Stimulated activated CD4-positive, alpha-beta T cell treated with anti-CD3 and anti-CD28 coated beads, Interleukin-12 subunit alpha, Interleukin-12 subunit beta, amount 100 ng/mL, for 48 hours (primary cell): ENCODE measurements at regions not wholly inside any gene's neighbourhood (a gene's known extent, or its start where the extent isn't known, plus 50 kb on each side); places are given as distances from the start of the nearest gene placed in this dataset.
"Not testable (repeated sequence)": the region's sequence is repeated elsewhere in the genome, so short reads cannot be mapped to it uniquely, and the experiment has no call there.

Experiments used
- DNase-seq, 3 donors: peaks; one replicate each; pipeline ENCODE4 v3.0.0-alpha.2; 2020; ENCODE audit warnings: low read depth in 2 of 3, low spot score in 1 of 3

DNA sequence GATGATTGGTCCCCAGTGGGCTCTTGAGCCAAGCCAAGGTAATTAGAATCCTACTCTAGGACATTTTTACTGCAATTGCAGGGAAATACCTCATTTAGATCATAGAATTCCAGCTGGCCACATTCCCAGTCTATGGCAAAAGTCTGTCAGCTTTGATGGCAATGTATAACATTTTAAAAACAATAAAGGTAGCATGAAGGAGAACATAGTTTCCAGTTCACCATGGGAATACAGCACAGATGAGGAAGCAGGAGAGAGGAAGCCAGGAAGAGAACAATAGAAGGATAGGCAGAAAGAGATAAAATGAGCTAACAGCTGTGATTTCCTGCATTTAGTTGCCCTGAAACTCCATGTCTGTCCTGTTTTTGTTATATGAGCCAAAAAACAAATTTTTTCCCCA lies 897.3 kb upstream of the DDX18 start:
- no peak for DNase-seq

DNA sequence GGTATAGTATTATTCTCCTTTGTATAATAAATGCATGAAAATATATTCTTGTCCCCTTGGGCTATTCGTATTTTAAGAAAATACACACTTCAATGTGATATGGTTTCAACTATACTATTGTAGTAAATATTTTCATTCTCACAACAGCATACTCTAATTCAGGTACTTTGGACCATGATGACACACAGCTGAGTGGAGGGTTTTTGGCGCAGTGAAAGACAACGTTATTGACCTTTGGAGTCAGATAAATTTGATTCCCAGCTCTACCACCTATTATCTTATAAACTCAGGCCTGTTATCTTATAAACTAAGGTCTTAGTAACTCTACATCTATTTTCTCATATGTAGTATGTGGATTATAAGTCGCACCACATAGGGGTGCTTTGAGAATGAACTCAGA lies 895.9 kb upstream of the DDX18 start:
- DNase-seq = no peak

DNA sequence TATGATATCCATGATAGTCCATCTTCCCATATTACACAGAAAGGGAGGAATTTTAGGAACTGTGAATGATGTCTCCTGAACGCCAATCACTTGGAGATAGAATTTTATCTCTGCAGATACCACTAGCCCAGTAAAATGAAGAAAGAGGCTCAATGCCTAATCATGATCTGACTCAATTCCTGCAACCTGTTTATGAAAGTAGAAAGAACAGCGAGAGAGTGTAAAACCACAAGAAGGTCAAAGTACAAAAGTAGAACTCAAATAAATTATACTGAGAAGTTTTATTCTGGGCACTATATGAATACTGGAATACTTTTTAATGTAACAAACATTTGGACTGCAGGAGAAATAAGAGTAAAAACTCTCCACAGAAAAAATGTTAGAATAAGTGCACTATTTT lies 892.1 kb upstream of the DDX18 start:
- no peak for DNase-seq

DNA sequence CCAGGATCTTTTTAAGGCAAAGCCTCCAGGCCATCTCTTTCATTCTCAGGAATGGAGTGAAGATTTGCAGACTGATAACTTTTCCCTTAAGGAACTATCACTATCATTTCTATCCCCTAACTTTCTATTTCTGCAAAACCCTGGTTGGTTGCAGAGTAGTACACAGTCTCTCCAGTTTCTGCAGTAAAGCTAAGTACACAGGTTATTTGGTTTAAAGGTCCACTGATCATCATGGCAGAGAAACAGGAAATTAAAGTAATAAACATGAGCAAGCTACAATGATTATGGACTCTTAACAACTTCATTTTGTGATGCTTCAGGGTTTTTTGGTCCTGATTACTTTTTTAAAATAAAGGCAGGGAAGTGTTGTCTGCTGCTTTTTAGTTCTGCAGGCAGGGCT lies 890.0 kb upstream of the DDX18 start:
- no peak for DNase-seq

DNA sequence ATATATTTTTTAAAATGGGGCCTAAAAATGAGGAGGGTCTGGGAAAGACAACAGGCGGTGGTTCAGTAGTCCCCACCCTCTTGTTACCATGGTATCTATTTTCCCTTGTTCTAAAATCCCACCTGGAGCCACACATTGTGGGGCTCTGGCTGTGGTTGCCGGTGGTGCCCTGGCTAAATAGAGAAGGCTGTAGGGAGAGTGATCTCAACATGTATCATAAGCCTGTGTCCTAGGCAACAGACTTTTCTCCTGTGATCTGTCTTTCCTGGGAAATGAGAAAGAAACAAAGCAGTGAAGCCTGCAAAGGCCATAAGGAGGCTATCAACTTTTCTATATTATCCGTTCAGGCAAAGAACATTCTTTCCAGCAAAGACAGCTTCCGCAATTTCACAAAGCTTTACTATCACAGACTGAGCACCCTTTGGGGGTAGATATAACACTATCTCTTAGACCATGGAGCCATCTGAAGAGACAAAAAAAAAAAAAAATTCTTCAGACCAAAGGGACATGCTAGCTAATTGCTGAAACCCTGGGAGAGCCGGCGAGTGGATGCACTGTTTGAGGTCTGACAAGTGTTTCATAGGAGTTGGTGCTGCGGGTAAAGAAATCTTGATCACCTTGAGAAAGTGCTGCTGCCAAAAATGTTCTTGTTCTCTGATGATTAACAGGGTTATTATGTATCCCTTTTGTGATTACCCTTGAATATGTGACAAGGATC lies 879.2 kb upstream of the DDX18 start:
- DNase-seq = no peak

DNA sequence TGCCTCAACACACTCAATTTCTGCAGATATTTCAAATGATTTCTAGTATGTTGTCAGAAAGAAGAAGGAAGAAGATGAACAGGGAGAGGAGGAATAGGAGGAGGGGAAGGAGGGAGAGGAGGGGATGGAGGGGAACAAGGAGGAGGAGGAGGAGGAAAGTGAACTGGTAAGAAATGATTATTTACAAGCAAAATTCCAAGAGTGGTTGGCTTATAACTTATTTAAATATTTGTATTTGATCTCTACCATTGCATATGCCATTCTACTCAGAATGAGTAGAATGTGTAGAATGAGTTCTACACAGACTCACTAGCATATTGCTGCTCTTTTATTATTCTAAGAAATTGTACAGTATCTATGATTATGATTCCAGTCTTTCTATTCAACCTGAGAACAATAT lies 866.2 kb upstream of the DDX18 start:
- DNase-seq = no peak

DNA sequence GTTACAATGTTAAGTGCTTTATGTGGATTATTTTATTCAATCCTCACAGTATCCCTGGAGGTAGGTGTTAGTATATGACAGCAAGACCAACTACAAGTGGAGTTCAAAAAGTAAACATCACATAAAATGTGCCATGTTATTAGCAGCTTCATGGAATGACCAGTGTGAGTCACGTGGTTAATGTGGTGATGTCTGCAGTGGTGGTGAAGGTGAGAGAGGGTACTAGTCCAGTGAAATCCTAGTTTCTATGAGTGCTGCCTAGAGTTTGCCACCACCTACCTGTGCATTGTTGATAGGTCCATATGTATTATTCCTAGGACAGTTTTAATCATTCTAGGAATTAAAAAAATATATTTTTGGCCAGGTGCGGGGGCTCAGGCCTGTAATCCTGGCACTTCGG lies 865.2 kb upstream of the DDX18 start:
- DNase-seq = no peak

DNA sequence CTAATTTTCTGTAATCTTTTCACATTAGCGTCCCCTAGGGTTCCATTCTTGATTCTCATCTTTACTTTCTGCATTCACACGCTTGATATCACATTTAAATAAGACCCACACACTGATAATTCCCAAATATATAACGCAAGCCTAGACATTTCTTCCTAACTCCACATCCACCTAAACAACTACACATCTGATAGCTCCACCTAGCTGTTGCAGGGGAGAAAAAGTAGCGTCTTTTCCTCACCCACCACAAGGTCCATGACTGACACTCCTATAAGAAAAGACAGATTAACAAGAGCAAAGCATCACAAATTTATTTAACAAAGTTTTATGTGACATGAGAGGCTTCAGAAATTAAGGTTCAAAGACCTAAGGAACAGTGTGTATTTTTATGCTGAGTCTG lies 862.2 kb upstream of the DDX18 start:
- no peak for DNase-seq

DNA sequence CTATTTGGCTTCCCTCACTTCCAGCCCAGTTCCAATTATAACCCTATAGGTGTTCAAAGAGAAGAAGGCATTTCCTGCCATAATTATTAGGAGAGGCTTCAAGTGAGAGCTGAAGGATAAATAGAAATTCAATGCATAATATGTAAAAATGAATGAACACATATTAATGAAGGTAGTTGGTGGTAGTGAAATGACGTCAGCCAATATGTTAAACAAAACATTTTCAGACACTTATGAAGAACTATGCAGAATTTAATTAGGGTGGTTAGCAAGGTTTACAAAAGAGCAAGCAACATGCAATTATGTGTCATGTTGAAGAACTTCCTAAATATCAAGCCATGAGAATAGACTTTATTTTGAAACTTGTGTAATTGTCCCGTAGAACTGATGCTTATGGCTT lies 858.8 kb upstream of the DDX18 start:
- DNase-seq = no peak

DNA sequence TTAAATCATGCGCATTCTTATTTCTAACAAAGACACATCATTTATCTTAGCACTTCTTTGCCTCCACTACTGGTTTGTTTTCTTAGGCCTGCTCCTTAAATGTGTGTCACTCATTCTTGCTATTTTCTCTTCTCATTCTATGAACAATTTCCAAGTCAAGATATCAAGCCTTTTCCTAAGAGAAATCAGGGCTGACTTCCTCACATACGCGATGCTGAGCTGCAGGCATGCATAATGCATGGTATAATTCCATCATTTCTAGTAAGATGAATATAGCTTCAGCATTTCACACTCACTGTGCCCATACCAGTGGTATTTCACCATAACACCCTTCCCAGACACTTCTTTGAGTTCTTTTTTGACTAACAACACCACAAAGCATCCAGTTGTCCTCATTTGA lies 838.9 kb upstream of the DDX18 start:
- no peak for DNase-seq

DNA sequence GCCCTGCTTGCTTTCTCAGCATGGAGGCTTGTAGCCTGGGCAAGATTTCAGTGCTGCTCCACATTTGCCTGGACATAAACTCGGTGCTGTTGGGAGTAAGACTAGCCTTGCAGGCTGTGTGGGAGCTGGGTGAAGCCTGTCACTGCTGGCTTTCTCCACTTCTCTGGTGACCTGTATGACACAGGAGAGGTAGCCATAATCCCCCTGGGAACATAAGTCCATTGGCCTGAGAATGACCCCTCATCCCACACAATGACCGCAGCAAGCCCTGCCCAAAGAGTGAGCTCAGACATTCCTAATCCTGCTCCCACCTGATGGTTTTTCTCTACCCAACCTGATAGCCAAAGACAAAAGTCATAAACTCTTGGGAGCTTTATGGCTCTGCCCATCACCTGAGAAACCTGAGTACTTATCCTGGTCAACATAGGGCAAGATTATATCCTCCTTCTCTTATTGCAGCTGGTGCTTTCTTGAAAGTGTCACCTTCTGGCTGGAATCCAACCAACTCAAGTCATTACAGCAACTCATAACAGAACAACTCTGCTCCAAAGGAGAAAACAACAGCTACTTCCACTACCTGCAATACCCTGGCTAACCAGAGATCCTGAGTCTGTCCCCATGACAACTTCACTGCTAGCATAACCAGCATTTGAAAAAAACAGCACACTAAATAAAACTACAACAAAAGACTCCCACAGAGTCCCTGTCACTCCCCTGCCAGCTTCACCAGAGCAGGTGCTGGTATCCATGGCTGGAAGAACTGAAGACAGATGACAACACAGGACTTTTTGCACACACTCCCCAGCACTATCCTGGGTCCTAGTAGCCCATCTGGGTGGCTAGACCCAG lies 834.4 kb upstream of the DDX18 start:
- no peak for DNase-seq

DNA sequence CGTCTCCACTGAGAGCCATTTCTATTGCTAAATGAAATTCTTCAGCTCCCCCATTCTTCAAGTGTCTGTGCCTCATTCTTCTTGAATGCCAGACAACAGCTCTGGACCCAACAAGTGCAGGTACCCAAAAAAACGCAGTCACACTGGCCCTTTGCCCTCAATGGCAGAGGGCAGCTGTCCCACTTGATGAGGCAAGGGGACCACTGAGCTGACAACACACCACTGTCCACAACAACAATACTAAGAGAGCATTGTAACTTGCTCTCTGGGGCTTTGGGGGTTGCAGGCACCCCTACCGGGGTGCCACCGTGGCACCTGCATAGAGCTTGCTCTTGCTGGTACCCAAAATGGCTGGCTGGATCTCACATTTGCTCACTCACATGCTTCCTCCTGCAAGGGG lies 827.0 kb upstream of the DDX18 start:
- DNase-seq = no peak

DNA sequence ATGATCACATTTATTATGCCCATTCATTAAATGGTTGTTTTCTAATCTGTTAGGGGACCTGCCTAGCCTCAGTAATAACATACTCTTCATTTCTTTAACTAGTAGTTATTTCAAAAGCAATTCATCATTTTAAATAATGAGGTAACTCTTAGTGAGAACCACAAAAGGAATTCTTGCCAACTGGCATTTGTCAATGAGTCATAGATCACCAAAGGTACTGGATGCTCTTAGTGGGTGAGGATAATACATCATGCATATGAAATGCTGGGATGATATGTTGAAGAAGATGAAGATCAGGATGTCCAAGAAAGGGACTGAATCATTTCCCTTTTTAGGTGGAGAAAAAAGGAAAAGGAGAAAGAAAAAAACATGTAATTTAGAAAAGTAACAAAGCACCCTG lies 826.2 kb upstream of the DDX18 start:
- DNase-seq = no peak

DNA sequence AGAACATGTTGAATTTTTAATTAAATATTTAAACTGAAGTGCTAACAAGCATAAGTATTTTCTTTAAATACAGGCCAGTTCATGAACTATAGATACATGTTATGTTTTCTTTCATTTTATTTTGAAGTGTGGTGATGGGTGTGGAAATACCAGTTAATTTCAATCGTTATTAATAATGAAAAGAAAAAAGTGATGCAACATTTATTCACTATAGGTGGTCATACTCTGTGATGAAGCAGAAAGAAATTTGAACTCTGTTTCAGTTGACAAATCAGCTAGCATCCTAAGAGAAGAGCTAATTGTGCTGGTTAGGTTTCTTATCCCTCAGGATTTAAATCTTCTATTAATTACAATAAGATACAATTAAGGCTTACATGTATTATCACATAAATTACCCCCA lies 795.1 kb upstream of the DDX18 start:
- no peak for DNase-seq

DNA sequence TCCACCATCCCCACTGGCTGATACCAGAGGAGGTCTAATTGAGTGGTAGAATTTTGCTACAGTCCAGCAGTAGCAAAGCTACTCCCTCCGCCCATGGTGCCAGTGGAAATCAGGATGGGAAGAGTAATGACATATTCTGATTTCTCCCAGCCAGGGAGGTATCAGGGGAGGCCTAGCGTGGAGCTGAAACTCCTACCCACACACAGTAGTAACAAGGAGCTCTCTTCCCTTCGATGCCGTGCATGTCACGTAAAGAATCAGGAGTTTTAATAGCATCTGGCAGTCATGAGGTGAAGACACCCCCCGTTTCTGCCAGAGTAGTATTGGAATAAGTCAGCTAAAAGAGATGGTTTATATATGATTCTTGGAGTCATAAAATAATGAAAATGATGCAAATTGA lies 786.8 kb upstream of the DDX18 start:
- no peak for DNase-seq

DNA sequence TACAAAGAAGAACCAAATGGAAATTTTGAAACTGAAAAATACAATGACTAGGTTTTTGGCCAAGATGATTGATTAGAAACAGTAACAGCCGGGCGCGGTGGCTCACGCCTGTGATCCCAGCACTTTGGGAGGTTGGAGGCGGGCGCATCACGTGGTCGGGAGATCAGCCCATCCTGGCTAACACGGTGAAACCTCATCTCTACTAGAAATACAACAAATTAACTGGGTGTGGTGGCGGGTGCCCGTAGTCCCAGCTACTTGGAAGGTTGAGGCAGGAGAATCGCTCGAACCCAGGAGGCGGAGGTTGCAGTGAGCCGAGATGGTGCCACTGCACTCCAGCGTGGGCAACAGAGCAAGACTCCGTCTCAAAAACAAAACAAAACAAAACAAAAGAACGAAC lies 785.8 kb upstream of the DDX18 start:
- not testable (repeated sequence) for DNase-seq

DNA sequence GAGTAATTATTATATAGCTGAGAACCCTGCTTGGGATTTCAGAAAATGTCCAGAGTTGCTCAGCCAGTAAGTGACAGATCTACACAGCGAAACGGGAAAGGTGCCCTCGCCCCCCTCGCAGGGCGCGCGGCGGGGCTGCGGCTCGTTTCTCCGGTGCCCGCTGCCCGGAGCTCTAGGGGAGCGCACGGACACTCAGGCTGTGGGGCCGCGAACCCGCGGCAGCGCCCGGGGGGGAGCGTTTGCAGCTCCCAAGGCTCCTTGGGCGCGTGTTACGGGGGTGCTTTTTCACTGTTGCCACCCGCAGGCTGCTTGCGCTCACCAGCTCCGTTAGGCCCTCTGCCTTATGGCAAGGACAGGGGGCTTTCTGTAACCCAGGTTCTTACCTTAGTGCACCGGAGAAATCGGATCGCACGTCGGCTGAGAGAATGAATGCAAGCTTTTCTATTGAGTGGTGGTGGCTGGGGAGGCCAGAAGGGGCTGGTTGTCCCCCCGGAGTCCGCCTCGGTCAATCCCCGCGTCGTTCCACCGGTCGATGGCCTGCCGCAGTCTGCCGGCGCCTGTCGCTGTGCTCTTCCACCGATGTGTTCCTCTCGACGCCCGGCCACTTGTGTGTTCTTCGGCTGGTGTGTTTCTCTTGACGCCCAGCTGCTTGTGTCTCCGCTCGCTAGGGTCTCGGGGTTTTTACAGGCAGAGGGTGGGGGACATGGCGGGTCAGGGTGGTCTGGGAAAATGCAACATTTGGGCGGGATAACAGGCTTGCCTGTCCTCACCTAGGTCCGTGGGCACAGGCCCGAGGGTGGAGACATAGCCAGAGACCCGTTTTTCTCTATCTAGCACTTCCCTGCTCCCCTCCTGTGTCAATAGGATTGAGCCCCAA lies 758.8 kb upstream of the DDX18 start:
- DNase-seq = no peak

DNA sequence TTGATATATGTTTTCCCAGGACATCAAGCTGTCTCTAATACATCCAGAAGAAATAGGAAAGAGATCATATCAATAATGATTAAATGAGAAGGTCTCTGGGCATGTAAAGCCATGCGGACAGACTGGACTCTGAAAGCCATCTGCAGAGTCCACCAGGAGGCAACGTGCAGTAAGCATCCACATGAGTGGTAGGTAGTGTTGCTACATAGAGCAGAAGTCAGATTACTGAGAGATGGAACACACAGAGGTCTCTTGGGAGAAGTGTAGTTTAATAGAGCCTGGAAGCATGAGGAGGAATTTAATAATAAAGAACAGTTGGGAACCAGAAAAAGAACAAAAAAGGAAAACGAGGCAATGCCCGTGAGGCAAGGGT lies 758.1 kb upstream of the DDX18 start:
- DNase-seq = no peak

DNA sequence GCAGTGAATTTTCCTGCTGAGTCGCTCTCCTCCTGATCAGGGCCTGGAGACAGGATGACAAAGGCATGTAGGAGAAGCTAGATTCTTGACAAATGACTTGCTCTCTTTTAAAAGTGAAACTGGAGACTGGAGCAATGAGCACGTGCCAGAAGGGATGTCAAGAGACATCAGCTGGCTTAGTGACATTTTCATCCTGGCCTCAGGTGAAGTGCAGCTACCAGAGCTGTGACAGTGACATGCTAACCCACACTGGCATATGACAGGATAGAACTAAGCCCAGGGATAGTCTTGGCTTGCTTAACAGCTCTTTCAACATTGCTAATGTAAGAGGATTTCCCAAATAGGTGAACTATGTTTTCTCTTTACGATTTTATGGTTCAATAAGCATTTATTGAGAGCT lies 757.5 kb upstream of the DDX18 start:
- no peak for DNase-seq

DNA sequence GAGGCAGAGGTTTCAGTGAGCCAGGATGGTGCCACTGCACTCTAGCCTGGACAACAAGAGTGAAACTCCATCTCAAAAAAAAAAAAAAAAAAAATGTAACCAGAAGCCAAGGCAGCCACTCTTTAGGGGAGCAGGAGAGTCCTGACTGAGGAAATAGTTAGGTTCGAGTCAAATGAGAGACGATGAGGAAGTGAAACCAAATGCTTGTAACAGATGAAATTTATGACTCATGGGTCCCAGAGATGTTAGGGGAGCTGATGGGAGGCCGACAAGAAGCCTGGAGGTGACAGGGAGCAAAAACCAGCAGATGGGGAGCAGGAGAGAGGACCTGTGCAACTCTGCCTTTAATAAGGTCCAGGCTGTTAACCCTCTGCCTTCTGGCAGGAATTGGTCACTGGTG lies 756.1 kb upstream of the DDX18 start:
- no peak for DNase-seq

DNA sequence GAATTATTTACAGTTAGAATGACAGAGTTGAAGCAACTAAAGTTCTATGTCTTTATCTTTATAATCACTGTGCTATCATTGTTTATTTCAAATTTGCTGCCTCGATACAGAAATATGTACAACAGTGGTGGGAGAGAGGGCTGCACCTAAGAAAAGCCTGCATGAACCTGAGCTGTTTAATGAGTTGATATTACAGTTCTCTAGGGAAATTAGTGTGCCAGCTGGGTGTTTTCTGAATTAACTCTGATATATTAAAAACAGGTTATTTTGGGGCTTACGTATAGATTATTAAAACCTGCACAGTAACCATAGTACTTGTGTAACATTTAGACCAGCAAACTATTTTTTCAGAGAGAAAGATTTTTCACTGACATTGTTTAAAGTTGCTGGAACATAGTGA lies 750.5 kb upstream of the DDX18 start:
- DNase-seq = no peak

DNA sequence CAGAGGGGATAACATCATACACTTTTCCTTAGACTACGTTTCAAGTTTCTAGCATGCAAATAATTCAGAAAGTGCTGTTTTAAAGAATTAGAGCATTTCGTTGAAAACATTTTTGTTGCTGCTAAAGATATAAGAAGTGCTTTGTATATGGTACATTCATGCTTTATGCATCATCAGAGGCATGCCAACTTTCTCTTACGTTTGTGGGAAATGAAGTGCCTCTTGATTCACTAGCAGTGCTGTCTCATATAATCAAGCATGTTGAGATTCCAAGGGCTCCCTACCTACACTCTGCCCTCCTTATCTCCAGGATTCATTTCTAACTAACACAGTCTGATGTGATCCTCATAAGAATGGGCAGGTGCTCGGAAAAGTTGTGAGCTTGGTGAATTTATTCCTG lies 748.6 kb upstream of the DDX18 start:
- no peak for DNase-seq
